ENCODE measurements at regions not wholly inside any gene's neighbourhood (a gene's known extent, or its start where the extent isn't known, plus 50 kb on each side); places are given as distances from the start of the nearest gene placed in this dataset.

DNA sequence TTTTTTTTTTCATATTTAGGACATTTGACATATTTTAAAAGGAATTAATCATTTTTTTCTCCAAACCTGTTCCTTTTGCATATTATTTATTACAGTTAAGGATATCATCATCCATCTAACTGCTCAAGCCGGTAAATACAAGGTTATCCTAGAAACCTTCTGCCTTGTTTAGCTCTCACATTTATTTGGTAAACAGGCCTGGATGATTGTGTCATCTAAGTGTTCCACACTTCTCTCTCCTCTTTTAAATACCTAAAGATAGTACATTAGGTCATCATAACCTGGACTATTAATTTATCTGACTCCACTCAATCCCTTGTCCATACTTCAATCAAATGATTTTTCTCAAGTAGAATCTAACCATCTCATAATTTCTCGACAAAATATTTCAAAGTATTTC is 511.7 kb upstream of the KLHL1 start:
- POLR2A ChIA-PET, result no interaction called here
- Histone ChIP-seq H4K20me1 (replicated peaks; ENCODE audit: control insufficient read depth, extremely low read depth, insufficient read depth, low read length) (no peaks in the 10 kb centered on the region), H3K4me3 (replicated peaks in 1 of 3; ENCODE audit: insufficient read depth in 1 of 3, low read depth in 1 of 3, low read length in 3 of 3) (no peak overlapping the region), H3K27ac (ENCODE audit: insufficient read depth, low read depth, low read length) (no peak overlapping the region), H3K9ac (replicated peaks; ENCODE audit: extremely low read depth, insufficient read depth, low read length) (no peak overlapping the region), H3K27me3 (ENCODE audit: control insufficient read depth in 2 of 2, insufficient read depth in 2 of 2, low read length in 2 of 2) (no peaks in the 10 kb centered on the region), H3K4me1 (ENCODE audit: control insufficient read depth, extremely low read depth, insufficient read depth, low read length) (no peaks in the 10 kb centered on the region), H3K9me1 (replicated peaks; ENCODE audit: control insufficient read depth, extremely low read depth, insufficient read depth, low read length) (no peaks in the 10 kb centered on the region), H3K36me3 (ENCODE audit: control insufficient read depth in 2 of 2, extremely low read depth in 1 of 2, insufficient read depth in 2 of 2, low read length in 2 of 2) (no peaks in the 10 kb centered on the region), H3K4me2 (ENCODE audit: insufficient read depth, low read length) (no peak overlapping the region), H3K79me2 (ENCODE audit: control insufficient read depth, insufficient read depth, low read length) (no peaks in the 10 kb centered on the region), H2AFZ (ENCODE audit: low read depth, low read length) (no peak overlapping the region), H3K9me3 (replicated peaks; ENCODE audit: control insufficient read depth, insufficient read depth, low read length) (no peaks in the 10 kb centered on the region)
- dilution Hi-C loops (cut with MboI; ENCODE audit: extremely low pct_ligation_motif_present, low sequenced_read_pairs), result no loop called here
- FAIRE-seq, result no peak
- no peak for DNase-seq (ENCODE audit: low read depth, low spot score)
- intact Hi-C loops (cut with micrococcal nuclease), result loop anchor here (5.0 to 10.0 kb wide), 5 partner anchors 102 to 1945 kb away; partner anchors contain the start of gene DACH1
- TF ChIP-seq, protein P1, sequence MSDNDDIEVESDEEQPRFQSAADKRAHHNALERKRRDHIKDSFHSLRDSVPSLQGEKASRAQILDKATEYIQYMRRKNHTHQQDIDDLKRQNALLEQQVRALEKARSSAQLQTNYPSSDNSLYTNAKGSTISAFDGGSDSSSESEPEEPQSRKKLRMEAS (IDR thresholded peaks at IDR 0.05; ENCODE audit: insufficient read depth, insufficient read length), result no peak
- no peak for TF ChIP-seq EZH2 (IDR thresholded peaks at IDR 0.05; ENCODE audit: borderline replicate concordance, low read depth, low read length, severe bottlenecking)
- no TSS peak for BruUV-seq (replicated peaks)
- CTCF ChIA-PET, result interaction anchor here (1.1 to 1.2 kb wide), 2 partner anchors 341 to 1259 kb away, joined by 3 to 9 read pairs; no protein-coding TSS in a partner anchor

DNA sequence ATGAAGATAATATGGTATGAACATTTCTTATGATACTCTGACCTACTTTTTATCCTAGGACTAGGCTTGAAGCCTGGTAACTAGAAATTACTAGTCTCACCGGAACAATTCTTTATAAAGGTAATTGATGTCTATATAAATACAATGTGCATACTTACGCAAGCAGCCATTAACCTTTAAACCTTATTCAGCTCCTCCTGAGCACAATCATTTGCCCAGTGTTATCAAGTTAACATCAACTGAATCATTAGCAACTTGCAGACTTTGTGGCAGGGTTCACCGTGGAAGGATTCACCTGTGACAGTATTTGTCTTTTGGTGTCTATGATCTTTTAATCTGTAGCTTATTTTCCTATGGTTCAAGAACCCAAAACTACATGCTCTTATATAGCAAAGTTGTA is 508.6 kb upstream of the KLHL1 start:
- FAIRE-seq, result no peak
- H3K9ac ChIP-seq (replicated peaks; ENCODE audit: extremely low read depth, insufficient read depth, low read length), result no peak overlapping the region
- H3K9me1 ChIP-seq (replicated peaks; ENCODE audit: control insufficient read depth, extremely low read depth, insufficient read depth, low read length), result no peaks in the 10 kb centered on the region
- no peaks in the 10 kb centered on the region for H3K4me1 ChIP-seq (ENCODE audit: control insufficient read depth, extremely low read depth, insufficient read depth, low read length)
- H3K36me3 ChIP-seq (ENCODE audit: control insufficient read depth in 2 of 2, extremely low read depth in 1 of 2, insufficient read depth in 2 of 2, low read length in 2 of 2), result no peaks in the 10 kb centered on the region
- H3K4me2 ChIP-seq (ENCODE audit: insufficient read depth, low read length), result no peak overlapping the region
- H3K79me2 ChIP-seq (ENCODE audit: control insufficient read depth, insufficient read depth, low read length), result no peaks in the 10 kb centered on the region
- H4K20me1 ChIP-seq (replicated peaks; ENCODE audit: control insufficient read depth, extremely low read depth, insufficient read depth, low read length), result no peaks in the 10 kb centered on the region
- no TSS peak for BruUV-seq (replicated peaks)
- ChIA-PET POLR2A (no interaction called here), CTCF (no interaction called here)
- DNase-seq (ENCODE audit: low read depth, low spot score), result no peak
- no peak overlapping the region for H3K27ac ChIP-seq (ENCODE audit: insufficient read depth, low read depth, low read length)
- H3K4me3 ChIP-seq (replicated peaks in 1 of 3; ENCODE audit: insufficient read depth in 1 of 3, low read depth in 1 of 3, low read length in 3 of 3), result no peak overlapping the region
- intact Hi-C loops (cut with micrococcal nuclease) (loop anchor here (10.0 kb wide), 1 partner anchor 1948 kb away; no protein-coding TSS in a partner anchor), dilution Hi-C loops (cut with MboI; ENCODE audit: extremely low pct_ligation_motif_present, low sequenced_read_pairs) (no loop called here)
- no peak overlapping the region for H2AFZ ChIP-seq (ENCODE audit: low read depth, low read length)
- TF ChIP-seq POLR2A (IDR thresholded peaks at IDR 0.05; ENCODE audit: low read depth, low read length) (no peak), FOS (IDR thresholded peaks at IDR 0.05; ENCODE audit: borderline replicate concordance, insufficient read depth, low read length) (no peak), GATA2 (IDR thresholded peaks at IDR 0.05; ENCODE audit: insufficient read depth, insufficient read length, low read depth, low read length) (no peak), POLR2AphosphoS5 (IDR thresholded peaks at IDR 0.05; ENCODE audit: insufficient read depth, low read depth, low read length) (no peak), JUN (IDR thresholded peaks at IDR 0.05; ENCODE audit: borderline replicate concordance, insufficient read depth, insufficient read length, low read depth) (no peak), MYC (IDR thresholded peaks at IDR 0.05; ENCODE audit: low read depth, low read length) (no peak), EZH2 (IDR thresholded peaks at IDR 0.05; ENCODE audit: borderline replicate concordance, low read depth, low read length, severe bottlenecking) (no peak)
- TF ChIP-seq, protein P1 (IDR thresholded peaks at IDR 0.05; ENCODE audit: insufficient read depth, insufficient read length), result no peak
- TF ChIP-seq, protein P2, sequence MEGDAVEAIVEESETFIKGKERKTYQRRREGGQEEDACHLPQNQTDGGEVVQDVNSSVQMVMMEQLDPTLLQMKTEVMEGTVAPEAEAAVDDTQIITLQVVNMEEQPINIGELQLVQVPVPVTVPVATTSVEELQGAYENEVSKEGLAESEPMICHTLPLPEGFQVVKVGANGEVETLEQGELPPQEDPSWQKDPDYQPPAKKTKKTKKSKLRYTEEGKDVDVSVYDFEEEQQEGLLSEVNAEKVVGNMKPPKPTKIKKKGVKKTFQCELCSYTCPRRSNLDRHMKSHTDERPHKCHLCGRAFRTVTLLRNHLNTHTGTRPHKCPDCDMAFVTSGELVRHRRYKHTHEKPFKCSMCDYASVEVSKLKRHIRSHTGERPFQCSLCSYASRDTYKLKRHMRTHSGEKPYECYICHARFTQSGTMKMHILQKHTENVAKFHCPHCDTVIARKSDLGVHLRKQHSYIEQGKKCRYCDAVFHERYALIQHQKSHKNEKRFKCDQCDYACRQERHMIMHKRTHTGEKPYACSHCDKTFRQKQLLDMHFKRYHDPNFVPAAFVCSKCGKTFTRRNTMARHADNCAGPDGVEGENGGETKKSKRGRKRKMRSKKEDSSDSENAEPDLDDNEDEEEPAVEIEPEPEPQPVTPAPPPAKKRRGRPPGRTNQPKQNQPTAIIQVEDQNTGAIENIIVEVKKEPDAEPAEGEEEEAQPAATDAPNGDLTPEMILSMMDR (IDR thresholded peaks at IDR 0.05; ENCODE audit: extremely low read depth in 1 of 2, insufficient read depth in 1 of 2, low read depth in 1 of 2, low read length in 2 of 2), result no peak
- H3K9me3 ChIP-seq (replicated peaks; ENCODE audit: control insufficient read depth, insufficient read depth, low read length), result no peaks in the 10 kb centered on the region
- no peaks in the 10 kb centered on the region for H3K27me3 ChIP-seq (ENCODE audit: control insufficient read depth in 2 of 2, insufficient read depth in 2 of 2, low read length in 2 of 2)
